ENCODE measurements at regions not wholly inside any gene's neighbourhood (a gene's known extent, or its start where the extent isn't known, plus 50 kb on each side); places are given as distances from the start of the nearest gene placed in this dataset.

DNA sequence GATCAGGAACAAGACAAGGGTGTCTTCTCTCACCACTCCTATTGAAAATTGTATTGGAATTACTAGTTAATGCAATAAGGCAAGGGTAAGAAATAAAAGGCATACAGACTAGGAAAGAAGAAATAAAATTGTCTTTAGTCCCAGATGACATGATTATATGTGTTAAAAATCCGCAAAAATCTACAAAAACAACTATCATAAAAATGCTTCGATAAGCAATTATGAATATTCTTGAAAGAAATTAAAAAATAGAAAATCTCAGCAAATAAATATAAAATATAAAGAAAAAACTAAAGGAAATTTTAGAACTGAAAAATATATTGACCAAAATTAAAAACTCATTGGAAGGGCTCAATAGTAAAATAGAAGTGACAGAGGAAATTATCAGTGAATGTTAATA is 243.3 kb downstream of the ZNF674 start:
- DNase-seq (ENCODE audit: low read depth) = no peak

GRCh38 chrX:46298821-46299220 is 246.4 kb downstream of the ZNF674 start:
- DNase-seq (ENCODE audit: low read depth) = no peak

- DNase-seq (ENCODE audit: low read depth) = no peak
Measured at GRCh38 chrX:46295963-46296362, 249.3 kb downstream of the ZNF674 start.

GRCh38 chrX:46294234-46294633 is 251.0 kb downstream of the ZNF674 start:
- DNase-seq (ENCODE audit: low read depth) = peak; percentile 79

DNA sequence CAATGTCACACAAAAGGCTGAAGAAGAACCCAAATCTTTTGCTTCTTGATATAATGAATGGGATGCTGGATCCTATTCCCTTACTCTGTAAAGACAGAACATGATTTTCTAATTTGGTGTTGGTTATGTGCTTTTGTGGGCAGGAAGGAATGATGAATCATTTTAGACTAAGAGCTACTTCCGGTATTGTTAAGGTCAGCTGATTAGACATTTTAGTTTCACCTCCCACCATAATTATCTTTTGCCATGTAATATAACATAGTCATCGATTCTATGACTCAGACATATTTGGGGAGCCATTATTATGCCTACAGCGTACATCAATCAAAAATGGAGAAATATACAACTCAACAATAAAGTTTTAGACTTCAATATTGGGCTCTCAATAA is 265.3 kb downstream of the ZNF674 start:
- peak; percentile 29 for DNase-seq (ENCODE audit: low read depth)

GRCh38 chrX:46279214-46279924 is 265.9 kb downstream of the ZNF674 start:
- DNase-seq (ENCODE audit: low read depth) = no peak

- DNase-seq (ENCODE audit: low read depth) = no peak
Measured at GRCh38 chrX:46278572-46278971, 266.6 kb downstream of the ZNF674 start.

GRCh38 chrX:46268412-46268811 is 276.8 kb downstream of the ZNF674 start:
- DNase-seq (ENCODE audit: low read depth) = peak; percentile 56

GRCh38 chrX:46263494-46263893 is 281.7 kb downstream of the ZNF674 start:
- DNase-seq (ENCODE audit: low read depth) = no peak

DNA sequence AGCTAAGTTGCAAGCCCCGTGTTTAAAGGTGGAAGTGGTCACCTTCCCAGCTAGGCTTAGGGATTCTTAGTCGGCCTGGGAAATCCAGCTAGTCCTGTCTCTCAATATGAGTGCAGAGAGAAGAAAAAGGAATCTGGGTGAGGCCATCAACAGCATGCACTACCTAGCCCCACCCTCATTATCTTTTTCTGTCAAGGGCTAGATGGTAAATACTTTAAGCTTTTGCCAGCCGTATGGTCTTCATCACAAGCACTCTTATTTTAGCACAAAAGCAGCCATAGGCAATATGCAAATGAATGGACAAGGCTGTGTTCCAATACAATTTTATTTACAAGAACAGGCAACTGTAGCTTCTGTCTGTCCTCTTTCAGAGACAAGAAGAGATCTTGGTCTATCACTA is 282.9 kb downstream of the ZNF674 start:
- DNase-seq (ENCODE audit: low read depth) = no peak

GRCh38 chrX:46260499-46260898 is 284.7 kb downstream of the ZNF674 start:
- DNase-seq (ENCODE audit: low read depth) = no peak

- DNase-seq (ENCODE audit: low read depth) = no peak
Measured at GRCh38 chrX:46258356-46258755, 286.9 kb downstream of the ZNF674 start.

DNA sequence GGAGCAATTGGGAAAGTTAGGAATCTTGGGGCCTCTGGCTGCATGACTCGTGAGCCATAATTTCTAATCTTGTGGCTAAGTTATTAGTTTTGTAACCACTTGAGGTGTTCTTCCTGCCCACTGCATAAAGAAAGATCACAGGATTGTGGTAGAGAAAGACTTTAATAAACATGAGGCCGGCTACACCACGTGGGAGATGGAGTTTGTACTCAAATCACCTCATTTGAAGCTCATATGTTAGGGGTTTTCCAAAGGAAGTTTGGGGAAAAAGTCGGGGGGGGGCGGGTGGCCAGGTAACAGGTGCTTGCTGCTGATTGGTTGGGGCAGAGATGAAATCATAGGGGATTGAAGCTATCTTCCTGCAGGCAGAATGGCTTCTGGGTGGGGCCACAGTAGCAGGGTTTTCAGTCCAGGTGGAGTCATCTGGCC is 287.8 kb downstream of the ZNF674 start:
- peak; percentile 22 for DNase-seq (ENCODE audit: low read depth)

DNA sequence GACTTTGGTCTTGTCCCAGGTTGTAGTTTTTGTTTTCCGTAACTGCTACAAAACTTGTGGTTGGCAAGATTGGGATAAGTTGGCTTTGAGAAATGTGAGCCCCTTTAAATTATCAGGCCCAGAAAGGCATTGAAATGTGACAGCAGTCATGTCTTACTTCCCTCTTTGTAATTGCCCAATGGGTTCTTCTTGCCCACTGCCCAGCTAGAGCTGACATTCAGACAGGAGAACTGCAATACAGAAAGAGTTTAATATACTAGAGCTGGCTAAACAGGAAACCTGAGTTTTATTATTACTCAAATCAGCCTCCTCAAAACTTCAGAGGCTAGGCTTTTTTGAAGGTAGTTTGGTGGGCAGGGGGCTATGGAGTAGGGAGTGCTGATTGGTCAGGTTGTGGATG is 288.3 kb downstream of the ZNF674 start:
- no peak for DNase-seq (ENCODE audit: low read depth)

GRCh38 chrX:46255046-46255445 is 290.2 kb downstream of the ZNF674 start:
- DNase-seq (ENCODE audit: low read depth) = no peak

GRCh38 chrX:46254641-46255040 is 290.6 kb downstream of the ZNF674 start:
- DNase-seq (ENCODE audit: low read depth) = no peak

GRCh38 chrX:46251755-46252154 is 293.5 kb downstream of the ZNF674 start:
- peak; percentile 40 for DNase-seq (ENCODE audit: low read depth)

GRCh38 chrX:46250151-46250550 is 295.1 kb downstream of the ZNF674 start:
- no peak for DNase-seq (ENCODE audit: low read depth)

GRCh38 chrX:46247456-46247855 is 297.8 kb downstream of the ZNF674 start:
- no peak for DNase-seq (ENCODE audit: low read depth)

GRCh38 chrX:46244451-46244850 is 300.8 kb downstream of the ZNF674 start:
- no peak for DNase-seq (ENCODE audit: low read depth)

GRCh38 chrX:46236411-46236810 is 308.8 kb downstream of the ZNF674 start:
- no peak for DNase-seq (ENCODE audit: low read depth)

DNA sequence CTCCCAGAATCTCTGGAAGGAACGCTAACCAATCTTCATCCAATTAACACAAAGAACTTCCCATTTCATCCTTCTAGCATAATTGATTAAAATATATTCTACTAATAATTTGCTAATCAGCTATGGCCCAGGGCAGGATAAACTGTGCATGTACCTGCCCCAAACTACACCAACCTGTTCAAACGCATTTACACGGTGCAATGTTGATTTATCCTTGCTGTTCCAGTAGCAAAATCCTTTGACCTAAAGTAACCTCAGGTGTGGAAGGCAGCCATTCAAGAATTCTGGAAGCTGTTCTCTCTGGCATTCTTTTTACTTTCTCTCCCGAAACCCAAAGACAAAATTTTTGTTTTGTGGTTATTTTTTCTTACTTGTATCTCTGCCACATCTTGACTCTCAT is 309.4 kb downstream of the ZNF674 start:
- DNase-seq (ENCODE audit: low read depth) = no peak

DNA sequence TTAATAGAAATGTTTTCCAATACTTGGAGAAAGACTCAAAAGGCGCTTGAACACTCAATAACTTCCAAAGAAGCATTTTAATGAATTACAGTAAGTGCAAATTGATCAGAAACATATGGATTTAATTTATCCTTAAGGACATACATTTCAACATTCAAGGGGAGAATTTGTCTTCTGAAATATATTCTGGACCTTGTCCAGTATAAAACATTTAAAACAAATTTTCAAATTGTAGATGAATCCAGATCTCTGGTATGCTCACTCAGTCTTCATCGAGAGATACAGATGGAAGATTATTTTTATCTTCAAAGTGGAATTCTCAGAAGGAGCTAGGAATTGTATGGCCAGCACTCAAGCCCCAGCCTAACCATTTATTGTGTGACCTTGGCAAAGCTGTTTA is 310.4 kb downstream of the ZNF674 start:
- no peak for DNase-seq (ENCODE audit: low read depth)

DNA sequence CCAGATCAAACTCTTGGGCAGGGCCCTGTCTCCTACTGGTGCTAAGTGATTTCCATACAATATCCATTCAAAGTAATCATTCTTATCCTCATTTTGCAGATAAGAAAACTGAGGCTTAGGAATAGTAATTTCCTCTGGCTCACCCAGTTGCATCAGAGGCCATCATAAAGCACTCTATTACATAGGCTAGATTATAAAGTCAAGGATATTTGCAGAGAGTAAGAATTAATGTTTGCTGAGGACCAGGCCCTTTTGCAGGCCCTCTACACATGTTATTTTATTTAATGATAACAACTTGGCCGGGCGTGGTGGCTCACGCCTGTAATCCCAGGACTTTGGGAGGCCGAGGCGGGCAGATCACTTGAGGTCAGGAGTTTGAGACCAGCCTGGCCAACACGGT is 316.8 kb downstream of the ZNF674 start:
- DNase-seq (ENCODE audit: low read depth) = no peak
